Lung (tissue), 11 donors: ENCODE measurements at regions not wholly inside any gene's neighbourhood (a gene's known extent, or its start where the extent isn't known, plus 50 kb on each side); places are given as distances from the start of the nearest gene placed in this dataset.

Source experiments
- ATAC-seq: fragments of 200-7000 bp; cut with Tn5 transposase; one replicate; pipeline ENCODE4 v1.9.1; 2020; ENCODE audit warnings: moderate number of reproducible peaks; ENCODE audit not compliant: insufficient read depth, low FRiP score
- DNase-seq, 3 donors: peaks; one replicate each; pipeline ENCODE4 v3.0.0-alpha.2; 2013 to 2017
- H3K27ac ChIP-seq, 2 donors: one replicate each; pipeline ENCODE4 v1.5.1; 2013; ENCODE audit warnings: mild to moderate bottlenecking in 2 of 2, moderate library complexity in 2 of 2, control low read depth in 1 of 2, inconsistent platforms in 1 of 2, low read depth in 1 of 2, low read length in 1 of 2
- H3K27me3 ChIP-seq, 3 donors: one replicate each; pipeline ENCODE4 v1.5.1; 2013; ENCODE audit warnings: low read length in 2 of 3; ENCODE audit not compliant: control insufficient read depth in 3 of 3, insufficient read depth in 3 of 3
- H3K36me3 ChIP-seq, 4 donors: one replicate each; pipeline ENCODE4 v1.5.1; 2013; ENCODE audit warnings: low read length in 4 of 4, mild to moderate bottlenecking in 1 of 4, moderate library complexity in 1 of 4; ENCODE audit not compliant: control insufficient read depth in 4 of 4, insufficient read depth in 4 of 4
- H3K4me1 ChIP-seq, 5 donors: one replicate each; pipeline ENCODE4 v1.5.1; 2013; ENCODE audit warnings: low read length in 5 of 5, mild to moderate bottlenecking in 2 of 5, moderate library complexity in 1 of 5; ENCODE audit not compliant: control insufficient read depth in 5 of 5, insufficient read depth in 5 of 5
- H3K4me3 ChIP-seq: one replicate; pipeline ENCODE4 v1.5.1; 2013; ENCODE audit warnings: mild to moderate bottlenecking, control low read depth, moderate library complexity
- H3K9ac ChIP-seq, 2 donors: one replicate each; pipeline ENCODE4 v1.5.1; 2013; ENCODE audit warnings: low read length in 2 of 2, control low read depth in 1 of 2; ENCODE audit not compliant: insufficient read depth in 1 of 2
- H3K9me3 ChIP-seq, 4 donors: one replicate each; pipeline ENCODE4 v1.5.1; 2013; ENCODE audit warnings: low read length in 3 of 4, mild to moderate bottlenecking in 1 of 4, moderate library complexity in 1 of 4; ENCODE audit not compliant: control insufficient read depth in 4 of 4, insufficient read depth in 3 of 4
- CTCF ChIP-seq: IDR thresholded peaks from 2 replicates; pipeline ENCODE4 v1.5.1; 2012; ENCODE audit warnings: mild to moderate bottlenecking; ENCODE audit errors: control extremely low read depth, extremely low read depth
- WGBS, 2 donors: extraction: QIAGEN DNeasy Blood & Tissue Kit; methylation state at CpG; one replicate each; pipeline ENCODE4 v1.1.7; 2013; 5-methylcytosine and 5-hydroxymethylcytosine counted together
- donor health status: control.
- donor health status: control.
- donor health status: Bipolar disorder and iron deficiency.
- donor health status: healthy.
- donor health status: DM: yes; HTN: yes; CAD: no.

- no peak for ATAC-seq
- Histone ChIP-seq H3K36me3 (no peaks in the 10 kb centered on the region), H3K9me3 (peaks cover 0 to 2% (median under 1%) of the 10 kb centered on the region in 4 donors), H3K4me1 (no peaks in the 10 kb centered on the region), H3K27me3 (no peaks in the 10 kb centered on the region), H3K4me3 (no peak overlapping the region), H3K27ac (no peak overlapping the region), H3K9ac (no peak overlapping the region)
- 50 to 60% methylated on average over 3 of the region's 3 CpGs for WGBS, 2 donors
- TF ChIP-seq CTCF = no peak
- DNase-seq = no peak
Observed at GRCh38 chr12:33290703-33291102, 148.9 kb downstream of the SYT10 start.

DNA sequence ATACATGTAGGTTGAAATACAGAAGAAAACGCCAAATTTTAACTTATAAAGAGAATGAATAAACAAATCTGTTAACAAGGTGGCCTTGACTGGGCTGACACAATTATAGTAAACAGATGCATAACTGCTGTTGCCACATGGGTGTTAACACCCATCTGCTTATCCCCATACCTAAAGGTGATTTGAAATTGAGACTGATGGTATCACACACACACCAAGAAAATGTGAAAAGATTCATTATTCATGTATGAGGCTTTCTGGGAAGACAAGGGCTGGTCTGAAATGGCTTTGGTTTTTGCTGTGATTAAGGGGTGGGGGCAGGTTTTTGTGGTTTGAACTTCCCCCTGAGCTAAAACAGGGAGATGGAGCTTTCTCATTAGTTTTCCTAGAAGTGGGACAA is 156.6 kb downstream of the SYT10 start:
- H3K4me1 ChIP-seq = no peaks in the 10 kb centered on the region
- no peak overlapping the region for H3K4me3 ChIP-seq
- no peaks in the 10 kb centered on the region for H3K36me3 ChIP-seq
- H3K9me3 ChIP-seq = peaks cover 0 to 6% (median 1%) of the 10 kb centered on the region in 4 donors
- no peak for DNase-seq
- H3K9ac ChIP-seq = no peak overlapping the region
- no peak for TF ChIP-seq CTCF
- no peak for ATAC-seq
- H3K27ac ChIP-seq = no peak overlapping the region
- 82 to 89% methylated on average over 1 of the region's 1 CpG for WGBS, 2 donors
- H3K27me3 ChIP-seq = no peaks in the 10 kb centered on the region

- Histone ChIP-seq H3K9ac (no peak overlapping the region), H3K27ac (no peak overlapping the region), H3K9me3 (peaks cover 0 to 12% (median 5%) of the 10 kb centered on the region in 4 donors), H3K36me3 (no peaks in the 10 kb centered on the region), H3K4me3 (no peak overlapping the region), H3K4me1 (no peaks in the 10 kb centered on the region), H3K27me3 (no peaks in the 10 kb centered on the region)
- ATAC-seq (no peak), DNase-seq (no peak)
- WGBS, 2 donors = 86 to 89% methylated on average over 1 of the region's 1 CpG
- no peak for TF ChIP-seq CTCF
Observed at GRCh38 chr12:33277376-33277775, 162.2 kb downstream of the SYT10 start.

DNA sequence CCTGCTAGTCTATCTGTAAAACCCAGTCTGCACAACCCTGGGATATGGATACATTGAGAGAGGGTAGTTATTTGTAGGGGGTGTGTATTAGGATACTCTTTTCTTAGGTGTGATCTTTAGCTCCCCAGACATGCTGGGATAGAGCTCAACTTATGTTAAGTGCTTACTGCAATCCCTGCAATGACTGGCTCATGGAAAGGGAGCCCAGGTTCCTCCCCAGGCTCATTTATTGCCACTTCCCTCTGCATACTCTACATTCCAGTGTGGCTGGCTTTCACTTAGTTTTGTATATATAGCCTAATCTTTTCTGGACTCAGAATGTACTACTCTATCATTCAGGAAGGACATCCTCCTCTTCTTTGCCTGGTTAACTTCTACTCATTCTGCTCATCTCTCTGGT is 172.0 kb downstream of the SYT10 start:
- ATAC-seq (no peak), DNase-seq (no peak)
- no peak overlapping the region for H3K4me3 ChIP-seq
- no peaks in the 10 kb centered on the region for H3K27me3 ChIP-seq
- H3K36me3 ChIP-seq = no peaks in the 10 kb centered on the region
- H3K9me3 ChIP-seq = no peaks in the 10 kb centered on the region
- no peak for TF ChIP-seq CTCF
- H3K9ac ChIP-seq = no peak overlapping the region
- H3K4me1 ChIP-seq = no peaks in the 10 kb centered on the region
- no peak overlapping the region for H3K27ac ChIP-seq
